ENCODE measurements at regions not wholly inside any gene's neighbourhood (a gene's known extent, or its start where the extent isn't known, plus 50 kb on each side); places are given as distances from the start of the nearest gene placed in this dataset.
A peak's percentile ranks its signal among the peaks of the same experiment; 100 is the strongest.

DNA sequence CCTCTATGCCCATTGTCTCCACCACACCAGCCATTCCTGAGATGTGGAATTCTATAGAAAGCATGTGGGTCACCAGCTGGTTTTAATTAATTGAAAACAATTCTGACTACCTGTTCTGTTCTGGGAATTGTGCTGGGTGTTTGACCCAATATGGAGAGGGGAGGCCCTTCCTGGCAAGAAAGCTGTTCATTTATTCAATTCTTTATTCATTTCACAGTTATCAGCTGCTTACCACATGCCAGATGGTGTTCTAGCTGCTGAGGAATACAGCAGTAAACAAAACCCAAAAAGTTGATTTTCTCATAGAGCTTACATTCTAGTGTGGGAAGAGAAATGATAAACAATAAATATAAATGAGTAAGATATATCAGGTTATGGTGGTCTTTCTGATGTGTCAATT lies 296.1 kb upstream of the RASGRP1 start:
- peak; percentile 68 for DNase-seq (ENCODE audit: low spot score)

DNA sequence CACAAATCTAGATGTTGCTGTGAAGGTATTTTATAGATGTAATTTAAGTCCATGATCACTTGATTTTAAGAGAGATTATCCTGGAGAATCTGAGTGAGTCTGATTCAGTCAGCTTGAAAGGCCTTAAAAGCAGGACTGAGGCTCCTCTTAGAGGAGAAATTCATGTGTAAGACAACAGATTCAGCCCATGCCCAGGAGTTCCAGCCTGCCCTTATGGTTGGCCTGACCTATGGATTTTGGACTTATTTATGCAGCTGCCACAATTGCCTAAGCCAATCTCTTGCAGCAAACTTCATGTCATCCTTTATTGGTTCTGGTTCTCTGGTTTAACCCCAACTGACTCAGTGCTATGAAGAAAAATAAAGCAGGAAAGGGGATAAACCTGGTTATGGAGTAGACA lies 296.5 kb upstream of the RASGRP1 start:
- DNase-seq (ENCODE audit: low spot score): no peak

DNA sequence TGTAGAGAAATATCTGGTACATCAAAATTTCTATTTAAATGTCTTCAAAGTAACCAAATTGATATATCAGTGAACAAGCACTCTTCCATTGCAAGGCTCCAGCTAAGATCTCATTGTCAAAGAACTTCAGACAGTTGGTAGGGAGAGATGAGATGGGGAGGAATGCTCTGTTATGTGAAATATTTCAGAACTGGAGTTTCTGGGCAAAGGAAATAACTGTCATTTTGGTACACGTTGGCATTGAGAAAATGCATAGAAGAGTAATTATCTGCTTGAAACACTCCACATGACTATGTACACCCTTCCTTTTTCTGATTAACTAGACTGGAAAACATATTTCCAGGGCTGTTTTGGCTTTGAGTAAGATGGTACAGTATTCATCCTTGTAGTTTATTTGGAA lies 297.5 kb upstream of the RASGRP1 start:
- DNase-seq (ENCODE audit: low spot score): no peak

DNA sequence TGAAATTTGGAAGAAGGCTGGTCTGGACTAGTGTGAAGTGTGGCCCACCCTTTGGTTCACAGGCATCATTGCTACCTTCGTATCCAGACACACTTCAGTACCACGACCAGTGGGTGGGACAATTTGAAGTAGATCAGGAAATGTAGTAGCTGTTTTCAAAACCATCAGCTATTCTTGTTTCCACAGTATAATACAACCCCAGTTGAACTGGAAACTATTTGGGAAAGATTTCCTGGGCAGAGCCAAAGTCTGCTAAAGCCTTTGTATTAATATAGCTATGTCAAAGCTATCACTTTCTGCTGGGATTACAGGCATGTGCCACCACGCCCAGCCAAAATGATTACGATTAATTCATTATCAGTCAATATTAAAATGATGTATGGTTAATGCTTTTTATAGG lies 298.8 kb upstream of the RASGRP1 start:
- no peak for DNase-seq (ENCODE audit: low spot score)

DNA sequence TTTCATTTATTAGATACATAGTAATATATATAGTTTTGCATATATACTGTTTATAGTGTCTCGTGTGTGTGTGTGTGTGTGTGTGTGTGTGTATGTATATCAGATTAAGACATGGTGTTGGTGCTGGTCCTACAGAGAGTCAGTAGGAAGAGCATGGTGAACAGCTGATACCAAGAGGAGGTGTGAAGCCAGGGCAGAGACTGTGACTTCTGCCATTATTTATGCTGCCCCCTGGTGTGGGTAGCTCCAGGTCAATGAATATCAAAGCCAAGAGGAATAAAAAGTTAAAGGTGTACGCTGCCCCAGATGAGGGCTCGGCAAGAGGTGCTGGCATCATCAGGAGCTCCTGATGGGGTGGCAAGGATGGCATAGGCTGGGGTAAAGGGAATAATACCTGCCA lies 299.5 kb upstream of the RASGRP1 start:
- no peak for DNase-seq (ENCODE audit: low spot score)

DNA sequence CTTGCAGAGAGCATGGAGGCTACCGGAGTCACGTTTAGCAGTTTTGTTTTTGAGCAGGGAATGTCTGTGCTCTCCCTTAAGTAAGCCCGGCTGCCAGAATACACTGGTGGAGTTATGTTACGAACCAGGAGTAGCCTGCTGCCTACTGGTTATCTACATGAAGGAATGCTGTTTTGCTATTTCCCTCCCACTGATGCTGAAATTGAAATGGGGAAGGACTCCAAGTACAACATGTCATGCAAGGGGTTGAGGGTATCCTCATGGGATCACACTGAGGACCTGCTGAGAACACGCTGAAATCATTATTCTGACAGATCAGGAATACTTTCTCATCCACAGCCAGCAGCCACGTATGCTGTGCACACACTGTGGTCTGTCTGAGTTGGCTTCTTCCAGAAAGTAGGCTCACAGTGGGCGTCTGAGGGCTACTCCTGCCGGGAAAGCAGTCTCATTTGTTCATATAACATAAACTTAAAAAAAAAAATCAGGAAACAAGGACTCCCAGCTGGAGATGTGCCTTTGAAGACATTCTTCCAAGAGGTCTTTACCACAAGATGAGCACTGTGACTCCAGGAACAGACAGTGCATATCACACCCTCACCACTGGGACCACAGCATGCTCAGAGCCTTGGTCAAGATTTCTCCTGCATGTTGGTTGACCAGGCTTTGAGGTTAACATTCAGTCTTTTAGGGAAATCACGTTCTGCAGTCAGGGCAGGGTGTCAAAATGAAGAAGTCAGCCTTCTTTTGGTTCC lies 300.4 kb upstream of the RASGRP1 start:
- DNase-seq (ENCODE audit: low spot score): peak; percentile 35

DNA sequence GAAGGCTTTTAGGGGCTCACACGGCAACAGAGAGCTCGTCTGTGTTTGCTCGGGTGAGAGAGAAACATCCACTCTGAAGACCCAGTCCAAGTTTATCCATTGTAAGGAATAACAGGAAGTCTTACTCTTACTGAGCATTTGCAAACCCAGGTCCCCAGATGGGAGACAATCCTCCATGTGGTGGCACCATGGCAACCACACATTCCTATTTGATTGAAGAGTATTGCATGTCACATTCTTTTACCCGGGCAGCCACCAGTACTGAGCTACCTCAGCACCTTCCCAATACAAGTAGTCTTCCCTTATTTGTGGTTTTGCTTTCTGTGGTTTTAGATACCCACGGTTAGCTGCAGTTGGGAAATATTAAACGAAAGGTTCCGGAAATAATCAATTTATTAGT lies 302.9 kb upstream of the RASGRP1 start:
- no peak for DNase-seq (ENCODE audit: low spot score)

DNA sequence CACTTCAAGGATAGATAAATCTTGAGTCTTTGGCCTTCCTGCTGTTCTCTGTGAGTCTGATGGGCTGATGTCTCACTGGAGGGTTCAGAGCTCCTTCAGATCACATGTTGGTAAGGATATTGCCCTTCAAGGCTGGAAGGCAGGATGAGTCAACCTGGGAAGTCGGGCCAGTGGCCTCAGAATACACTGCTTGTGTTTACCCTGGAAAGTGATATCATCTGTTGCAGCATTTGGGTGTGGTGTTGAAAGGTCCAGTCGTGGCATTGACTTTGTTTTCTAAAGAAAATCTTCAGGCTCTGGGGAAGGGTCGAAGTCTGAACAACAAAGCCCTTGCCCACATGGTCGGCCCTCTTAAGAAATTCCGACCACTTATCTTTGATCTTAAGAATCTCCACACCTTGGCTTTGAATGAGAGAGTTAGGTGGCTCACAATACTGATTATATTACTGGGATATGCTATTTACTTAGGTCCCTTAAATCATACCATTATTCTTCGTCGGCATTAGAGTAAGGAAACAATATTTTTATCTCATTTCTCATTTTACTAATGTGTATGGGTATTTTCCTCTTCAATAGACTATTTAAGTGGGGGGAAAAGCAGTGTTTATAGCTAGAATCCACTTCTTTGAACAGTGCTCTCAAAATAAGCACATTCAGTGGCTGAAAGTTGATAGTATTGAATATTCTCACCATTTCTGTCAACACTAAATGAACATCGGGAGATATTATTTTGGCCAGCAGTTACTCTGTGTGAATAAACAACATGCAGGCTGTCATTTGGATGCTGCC lies 303.9 kb upstream of the RASGRP1 start:
- no peak for DNase-seq (ENCODE audit: low spot score)

DNA sequence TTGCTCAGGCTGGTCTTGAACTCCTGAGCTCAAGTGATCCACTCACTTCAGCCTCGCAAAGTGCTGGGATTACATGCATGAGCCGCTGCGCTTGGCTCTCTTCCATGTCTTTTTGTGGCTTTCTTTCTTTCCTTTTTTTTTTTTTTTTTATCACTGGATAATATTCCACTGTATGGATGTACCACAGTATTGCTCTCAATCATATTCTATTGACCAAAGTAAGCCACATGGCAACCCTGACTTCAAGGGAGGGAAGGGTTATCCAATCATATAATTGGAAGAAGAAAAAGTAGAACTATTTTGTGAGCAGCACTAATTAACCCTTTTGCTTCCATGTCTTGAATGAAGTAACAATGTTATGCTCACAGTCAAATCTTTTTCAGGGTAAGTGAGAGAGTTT lies 307.0 kb upstream of the RASGRP1 start:
- no peak for DNase-seq (ENCODE audit: low spot score)

DNA sequence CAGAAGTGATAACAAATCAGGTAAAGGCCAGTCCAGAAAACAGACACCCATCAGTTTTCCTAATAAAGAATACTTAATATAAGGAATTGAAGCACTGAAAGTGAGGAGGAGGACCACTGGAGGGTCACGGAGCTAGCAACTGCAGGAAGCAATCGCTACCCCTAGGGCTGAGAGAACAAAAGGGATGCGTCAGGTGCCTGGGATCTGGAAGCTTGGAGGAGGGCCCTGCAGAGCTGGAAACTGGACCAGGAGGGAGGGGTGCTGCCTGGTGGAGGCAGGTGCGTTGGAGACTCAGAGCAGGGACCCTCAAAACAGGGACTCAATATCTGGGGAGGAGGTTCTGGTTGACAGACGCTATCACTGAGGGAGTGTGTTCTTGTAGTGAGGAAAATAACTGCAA lies 308.1 kb upstream of the RASGRP1 start:
- no peak for DNase-seq (ENCODE audit: low spot score)

DNA sequence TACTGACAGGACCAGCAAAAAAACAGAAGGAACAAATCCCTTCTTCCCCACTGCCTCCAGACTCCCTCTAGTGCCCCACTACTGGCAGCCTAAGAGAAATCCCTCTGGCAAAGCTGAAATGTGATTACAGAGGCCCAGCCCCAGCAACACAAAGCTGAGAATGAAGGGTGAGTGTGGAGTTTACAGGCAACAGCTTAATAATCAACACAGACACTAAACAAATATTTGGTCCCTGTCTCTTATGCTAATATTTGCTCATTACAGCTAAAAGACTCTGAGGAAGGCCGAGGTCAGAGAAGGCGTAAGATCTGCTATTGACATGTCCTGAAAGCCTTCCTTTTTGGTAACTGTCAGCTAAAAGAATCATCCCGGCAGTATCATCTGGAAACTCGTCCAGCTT lies 308.5 kb upstream of the RASGRP1 start:
- no peak for DNase-seq (ENCODE audit: low spot score)

DNA sequence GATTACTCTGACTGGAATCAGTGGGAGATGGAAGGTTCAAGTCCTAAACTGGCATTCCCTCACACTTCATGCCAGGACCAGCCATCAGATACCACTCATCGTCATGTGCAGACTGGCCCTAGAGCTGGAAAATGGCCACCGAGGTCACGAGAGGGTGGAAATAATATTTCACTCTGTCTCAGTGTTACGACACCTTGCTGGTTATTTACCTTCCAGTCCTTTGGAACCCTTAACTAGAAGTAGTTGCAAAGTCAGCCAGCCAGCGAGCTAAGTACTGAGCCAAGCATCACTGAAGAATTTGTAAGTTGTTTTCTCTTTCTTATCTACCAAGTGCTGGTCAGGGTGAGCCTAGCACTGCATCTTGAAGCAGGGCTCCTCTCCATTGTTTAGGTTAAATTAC lies 309.9 kb upstream of the RASGRP1 start:
- DNase-seq (ENCODE audit: low spot score): no peak

DNA sequence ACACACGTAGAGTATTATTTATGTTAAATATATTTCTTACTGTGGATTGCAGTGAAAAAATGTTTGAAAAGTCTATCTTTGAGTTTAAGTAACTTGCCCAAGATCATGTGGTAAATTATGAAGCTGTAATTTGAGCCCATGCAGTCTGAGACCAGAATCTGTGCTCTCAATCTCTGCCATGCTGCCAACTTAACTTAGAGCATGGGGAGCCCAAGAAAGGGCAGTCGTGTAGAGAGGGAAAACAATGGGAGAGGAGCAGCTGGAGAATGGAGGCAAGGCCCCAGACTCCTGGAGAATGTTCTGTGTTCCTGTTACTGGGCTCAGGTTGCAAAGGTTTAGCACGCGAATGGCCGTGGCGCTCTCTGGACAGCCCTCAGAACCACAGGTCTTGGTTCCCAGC lies 311.6 kb upstream of the RASGRP1 start:
- DNase-seq (ENCODE audit: low spot score): no peak

DNA sequence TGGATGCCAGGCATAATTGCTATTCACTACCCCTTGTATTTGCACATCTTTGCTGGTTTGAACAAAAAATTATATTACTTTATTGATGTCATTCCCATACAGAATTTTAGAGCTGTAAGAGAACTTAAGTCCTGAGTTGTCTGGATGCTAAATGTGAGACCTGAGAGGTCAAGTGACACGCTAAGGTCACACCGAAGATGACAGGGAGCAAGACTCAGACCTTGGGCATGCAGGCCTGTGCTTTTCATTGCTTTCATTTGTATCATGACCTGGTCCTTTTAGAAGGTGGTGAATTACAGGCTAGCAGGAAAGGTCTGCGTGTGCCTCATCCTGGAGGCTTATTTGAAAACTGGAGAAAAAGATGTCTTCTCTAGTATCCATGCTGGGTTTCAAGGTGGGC lies 312.0 kb upstream of the RASGRP1 start:
- no peak for DNase-seq (ENCODE audit: low spot score)

DNA sequence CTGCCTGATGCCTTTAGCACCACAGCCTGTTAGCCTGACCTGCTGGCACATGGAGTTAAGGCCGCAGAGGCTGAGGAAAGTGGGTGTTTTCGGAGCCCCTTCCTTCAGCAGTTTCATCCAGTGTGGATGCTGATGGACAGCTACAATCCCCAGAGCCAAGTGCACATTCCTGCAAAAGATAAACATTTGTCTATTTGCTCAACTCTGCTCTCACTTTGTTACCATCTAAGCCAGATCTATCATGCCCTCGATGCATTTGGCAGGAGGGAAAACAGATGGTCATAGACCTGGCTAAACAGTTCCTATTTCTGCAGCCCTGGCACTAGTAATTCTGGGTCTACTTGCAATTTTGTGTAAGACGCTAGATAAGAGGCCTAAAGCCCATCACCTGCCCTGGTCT lies 312.9 kb upstream of the RASGRP1 start:
- peak; percentile 94 for DNase-seq (ENCODE audit: low spot score)

DNA sequence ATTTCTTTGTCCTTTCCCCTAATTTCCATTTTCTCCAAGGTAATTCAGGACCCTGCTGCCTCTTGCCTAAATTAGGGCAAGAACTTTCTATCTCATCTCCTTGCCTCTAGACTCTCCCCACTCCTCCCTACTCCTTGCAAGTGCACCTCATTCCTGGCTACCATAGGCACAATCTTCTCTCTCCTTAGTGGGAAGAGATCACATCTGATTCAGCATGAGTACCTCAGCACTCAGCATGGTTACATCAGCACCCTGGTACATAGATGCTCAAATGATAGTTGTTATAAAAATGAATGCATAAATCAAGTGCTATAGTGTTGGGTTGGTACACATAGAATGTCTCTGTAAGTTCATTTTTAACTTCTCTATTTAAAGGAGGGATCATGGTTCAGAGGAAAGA lies 313.4 kb upstream of the RASGRP1 start:
- DNase-seq (ENCODE audit: low spot score): no peak

DNA sequence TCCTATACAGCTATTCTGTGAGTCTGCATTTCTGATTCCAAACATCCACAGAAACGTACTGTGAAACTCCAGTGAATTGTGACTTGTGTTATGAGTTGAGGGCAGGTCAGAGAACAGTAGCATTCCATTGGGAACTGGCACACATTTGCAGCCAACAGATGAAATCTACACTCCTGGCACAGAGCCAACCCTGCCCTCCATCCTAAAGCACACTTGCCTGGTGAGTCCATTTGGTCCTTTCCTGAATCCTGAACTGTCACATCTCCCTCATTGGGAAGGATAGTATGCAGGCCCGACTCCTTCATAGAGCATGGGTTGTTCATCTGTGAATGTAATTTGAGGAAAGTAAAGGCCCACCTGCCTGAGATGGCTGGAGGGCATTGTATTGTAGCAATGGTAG lies 314.3 kb upstream of the RASGRP1 start:
- DNase-seq (ENCODE audit: low spot score): peak; percentile 70

DNA sequence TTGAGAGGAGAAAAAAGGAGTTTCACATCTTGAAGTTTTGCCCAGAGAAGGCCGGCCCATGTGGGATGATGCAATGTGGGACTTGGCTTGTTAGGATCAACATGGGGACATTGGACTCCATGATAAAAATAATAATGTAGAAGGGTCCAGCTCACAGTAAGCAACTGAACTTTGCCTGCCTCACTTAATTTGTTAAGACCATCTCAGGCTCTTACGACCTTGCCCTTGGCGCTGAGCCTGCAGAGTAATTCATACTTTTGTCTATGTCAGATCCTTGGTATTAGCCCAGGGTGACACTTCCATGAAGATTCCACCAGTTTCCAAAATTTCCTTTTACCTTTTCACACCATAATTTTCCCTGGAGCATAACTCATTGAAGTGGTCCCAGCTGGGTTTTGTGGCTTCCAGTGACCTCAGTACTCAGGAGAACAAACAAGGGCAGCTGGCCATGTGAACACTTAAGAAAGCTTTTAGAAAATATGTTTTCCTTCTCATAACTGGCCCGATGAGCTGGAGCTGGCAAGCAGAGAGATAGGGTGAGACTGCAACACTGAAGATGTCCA lies 315.4 kb upstream of the RASGRP1 start:
- DNase-seq (ENCODE audit: low spot score): no peak

DNA sequence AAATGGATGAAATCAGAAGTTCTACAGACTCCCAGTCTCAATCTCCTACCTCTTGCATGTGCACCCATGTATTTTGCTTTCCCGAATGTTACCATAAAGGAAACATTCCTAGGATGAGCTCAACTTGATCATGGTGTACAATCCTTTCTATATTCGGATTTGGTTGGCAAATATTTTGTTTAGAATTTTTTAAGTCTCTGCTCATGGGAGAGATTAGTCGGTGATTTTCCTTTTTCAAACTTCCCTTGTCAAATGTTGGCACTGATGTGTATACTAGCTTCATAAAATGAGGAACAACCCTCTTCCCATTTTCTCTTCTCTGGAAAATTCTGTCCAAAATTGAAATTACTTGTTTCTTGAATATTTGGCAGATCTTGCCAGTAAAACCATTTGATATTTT lies 317.6 kb upstream of the RASGRP1 start:
- DNase-seq (ENCODE audit: low spot score): no peak

DNA sequence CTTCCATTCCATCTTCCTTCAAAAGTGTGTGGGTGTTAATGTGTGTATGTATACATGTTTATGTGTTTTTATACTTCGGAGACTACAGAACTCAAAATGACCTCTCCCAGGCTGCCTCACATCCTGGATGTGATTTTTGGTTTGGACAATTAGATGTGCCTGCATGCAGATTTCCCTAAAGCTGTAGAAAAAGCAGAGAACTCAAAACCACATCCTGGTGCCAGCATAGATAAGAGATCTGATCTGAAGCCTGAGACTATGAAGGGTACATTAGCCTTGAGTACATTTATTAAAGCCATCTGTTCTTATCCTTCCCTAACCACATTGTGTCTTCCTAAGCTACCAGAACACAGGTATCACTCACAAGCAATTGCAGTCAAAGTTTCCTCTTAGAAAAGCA lies 319.4 kb upstream of the RASGRP1 start:
- DNase-seq (ENCODE audit: low spot score): peak; percentile 71

DNA sequence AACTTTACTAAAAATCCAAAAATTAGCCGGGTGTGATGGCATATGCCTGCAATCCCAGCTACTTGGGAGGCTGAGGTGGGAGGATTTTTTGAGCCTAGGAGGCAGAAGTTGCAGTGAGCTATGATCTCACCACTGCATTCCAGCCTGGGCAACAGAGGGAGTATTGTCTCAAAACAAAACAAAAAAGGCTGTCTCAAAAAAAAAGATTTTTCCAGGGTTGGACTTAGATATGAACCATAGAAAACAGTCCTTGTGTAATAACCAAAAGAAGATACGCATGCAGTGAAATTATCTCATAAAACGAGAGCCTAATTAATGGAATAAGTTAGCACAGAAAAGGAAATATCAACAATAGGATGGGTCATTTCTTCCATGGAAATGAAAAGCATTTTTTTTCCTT lies 320.4 kb upstream of the RASGRP1 start:
- no peak for DNase-seq (ENCODE audit: low spot score)

DNA sequence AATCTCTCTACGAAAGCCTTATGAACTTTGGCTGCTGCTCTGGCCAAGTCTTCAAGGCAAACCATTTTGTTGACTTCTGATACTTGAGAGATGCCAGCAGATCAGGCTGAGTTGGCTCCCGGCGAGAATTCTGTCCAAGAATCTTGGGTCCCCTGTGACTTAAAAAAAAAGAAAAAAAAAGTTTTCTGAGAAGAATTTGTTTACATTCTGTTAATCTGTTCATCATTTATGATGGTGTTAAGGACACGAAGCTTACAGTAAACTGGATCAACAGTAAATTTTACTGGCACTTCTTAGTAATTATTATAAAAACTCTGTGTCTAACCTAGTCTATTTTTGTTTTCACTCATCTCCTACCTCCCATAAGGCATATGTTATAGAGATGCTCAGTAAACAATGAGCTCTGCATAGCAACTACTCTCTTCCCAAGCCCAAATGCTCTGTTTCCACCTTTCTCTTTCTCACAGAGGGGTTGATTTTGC lies 320.9 kb upstream of the RASGRP1 start:
- no peak for DNase-seq (ENCODE audit: low spot score)

Measured in cerebellar cortex (tissue), 1 donor.